Mesothelial cell of epicardium (in vitro differentiated cells): ENCODE measurements at regions not wholly inside any gene's neighbourhood (a gene's known extent, or its start where the extent isn't known, plus 50 kb on each side); places are given as distances from the start of the nearest gene placed in this dataset.
"Not testable (repeated sequence)": the region's sequence is repeated elsewhere in the genome, so short reads cannot be mapped to it uniquely, and the experiment has no call there.

Source experiments
- DNase-seq, 2 experiments: peaks; one replicate each; pipeline ENCODE4 v3.0.0; 2021; ENCODE audit warnings: low spot score in 2 of 2; ENCODE audit not compliant: unreplicated experiment in 2 of 2
- H3K27ac Mint-ChIP-seq: 2 replicates; pipeline ENCODE4 v1.8.0; 2021; ENCODE audit warnings: mixed read lengths
- H3K27me3 Mint-ChIP-seq: 2 replicates; pipeline ENCODE4 v1.8.0; 2021; ENCODE audit warnings: low read depth, mixed read lengths
- H3K36me3 Mint-ChIP-seq: 2 replicates; pipeline ENCODE4 v1.8.0; 2021; ENCODE audit warnings: mixed read lengths
- H3K4me1 Mint-ChIP-seq: 2 replicates; pipeline ENCODE4 v1.8.0; 2021; ENCODE audit warnings: mixed read lengths
- H3K4me3 Mint-ChIP-seq: 2 replicates; pipeline ENCODE4 v1.8.0; 2021; ENCODE audit warnings: mild to moderate bottlenecking, moderate library complexity, mixed read lengths
- H3K9me3 Mint-ChIP-seq: 2 replicates; pipeline ENCODE4 v1.8.0; 2021; ENCODE audit warnings: mixed read lengths
- TF ChIP-seq, protein P1 (sequence below): fragments of 200-600 bp; sonication (generic); IDR thresholded peaks from one replicate; pipeline ENCODE4 v1.5.0; 2021; ENCODE audit warnings: antibody characterized with exemption; ENCODE audit not compliant: unreplicated experiment

DNA sequence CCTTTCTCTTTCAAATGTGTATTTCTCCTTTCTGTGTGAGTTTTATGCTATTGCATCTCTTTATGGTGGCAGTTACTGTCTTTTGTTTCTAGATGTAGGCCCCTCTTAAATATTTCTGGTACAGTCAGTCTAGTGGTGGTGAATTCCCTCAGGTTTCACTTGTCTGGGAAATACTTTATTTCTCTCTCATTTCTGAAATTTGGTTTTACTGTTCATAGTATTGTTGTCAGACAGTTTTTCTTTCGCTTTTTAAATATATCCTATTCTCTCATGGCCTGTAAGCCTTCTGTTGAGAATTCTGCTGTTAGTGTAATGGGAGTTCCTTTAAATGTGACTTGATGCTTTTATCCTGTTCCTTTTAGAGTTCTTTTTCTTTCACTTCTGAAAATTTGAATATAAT, 874.0 kb downstream of the PLOD2 start:
- DNase-seq = no peak
- Mint-ChIP-seq H3K4me1 (no peaks in the 10 kb centered on the region), H3K4me3 (no peak overlapping the region), H3K27ac (no peak overlapping the region), H3K36me3 (no peaks in the 10 kb centered on the region), H3K9me3 (peaks cover 7% of the 10 kb centered on the region), H3K27me3 (no peaks in the 10 kb centered on the region)
- TF ChIP-seq, protein P1, sequence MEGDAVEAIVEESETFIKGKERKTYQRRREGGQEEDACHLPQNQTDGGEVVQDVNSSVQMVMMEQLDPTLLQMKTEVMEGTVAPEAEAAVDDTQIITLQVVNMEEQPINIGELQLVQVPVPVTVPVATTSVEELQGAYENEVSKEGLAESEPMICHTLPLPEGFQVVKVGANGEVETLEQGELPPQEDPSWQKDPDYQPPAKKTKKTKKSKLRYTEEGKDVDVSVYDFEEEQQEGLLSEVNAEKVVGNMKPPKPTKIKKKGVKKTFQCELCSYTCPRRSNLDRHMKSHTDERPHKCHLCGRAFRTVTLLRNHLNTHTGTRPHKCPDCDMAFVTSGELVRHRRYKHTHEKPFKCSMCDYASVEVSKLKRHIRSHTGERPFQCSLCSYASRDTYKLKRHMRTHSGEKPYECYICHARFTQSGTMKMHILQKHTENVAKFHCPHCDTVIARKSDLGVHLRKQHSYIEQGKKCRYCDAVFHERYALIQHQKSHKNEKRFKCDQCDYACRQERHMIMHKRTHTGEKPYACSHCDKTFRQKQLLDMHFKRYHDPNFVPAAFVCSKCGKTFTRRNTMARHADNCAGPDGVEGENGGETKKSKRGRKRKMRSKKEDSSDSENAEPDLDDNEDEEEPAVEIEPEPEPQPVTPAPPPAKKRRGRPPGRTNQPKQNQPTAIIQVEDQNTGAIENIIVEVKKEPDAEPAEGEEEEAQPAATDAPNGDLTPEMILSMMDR = no peak

DNA sequence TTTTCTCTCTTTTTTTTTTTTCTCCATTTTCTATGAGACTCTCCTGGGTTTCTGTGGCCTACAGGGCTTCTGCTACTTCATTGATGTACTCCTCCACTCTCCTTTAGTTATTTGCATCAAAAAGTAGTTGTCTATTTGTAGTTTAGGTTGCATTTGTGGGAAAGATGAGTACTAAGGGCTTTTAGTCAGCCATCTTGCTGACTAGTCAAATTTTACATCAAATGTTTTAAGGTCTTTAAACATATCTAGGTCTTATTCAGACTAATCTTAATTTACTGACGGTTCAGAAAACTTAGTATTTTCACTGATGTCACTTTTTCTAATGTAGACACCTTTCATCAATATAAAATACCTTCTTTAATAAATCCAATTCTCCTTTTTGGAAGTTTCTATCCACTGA, 871.0 kb downstream of the PLOD2 start:
- Mint-ChIP-seq H3K27ac (no peak overlapping the region), H3K9me3 (peaks cover 7% of the 10 kb centered on the region), H3K4me3 (no peak overlapping the region), H3K27me3 (no peaks in the 10 kb centered on the region), H3K4me1 (peaks cover 6% of the 10 kb centered on the region), H3K36me3 (no peaks in the 10 kb centered on the region)
- TF ChIP-seq, protein P1 = no peak
- no peak for DNase-seq

DNA sequence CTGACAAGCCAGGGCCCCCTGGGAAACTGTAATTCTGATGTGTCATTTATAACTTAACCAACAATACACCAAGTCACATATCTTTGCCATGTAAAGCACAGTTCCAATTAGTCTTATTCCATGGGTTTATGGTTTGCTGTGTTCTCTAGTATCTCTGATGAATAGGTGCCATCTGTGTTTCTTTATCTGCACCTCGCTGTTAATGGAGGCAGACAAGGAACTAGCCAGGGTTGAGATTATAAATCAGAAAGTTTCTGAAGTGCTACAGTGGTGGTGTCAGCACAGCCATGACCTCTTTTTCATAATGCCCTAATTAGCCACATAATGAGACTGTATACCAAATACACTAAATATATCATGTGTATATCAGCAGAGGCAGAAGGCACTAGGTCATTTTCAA, 866.4 kb downstream of the PLOD2 start:
- Mint-ChIP-seq H3K4me1 (peaks cover 7% of the 10 kb centered on the region), H3K27ac (peak overlapping the region; percentile 22), H3K27me3 (no peaks in the 10 kb centered on the region), H3K36me3 (no peaks in the 10 kb centered on the region), H3K4me3 (no peak overlapping the region), H3K9me3 (peaks cover 14% of the 10 kb centered on the region)
- DNase-seq = no peak
- TF ChIP-seq, protein P1 = no peak

DNA sequence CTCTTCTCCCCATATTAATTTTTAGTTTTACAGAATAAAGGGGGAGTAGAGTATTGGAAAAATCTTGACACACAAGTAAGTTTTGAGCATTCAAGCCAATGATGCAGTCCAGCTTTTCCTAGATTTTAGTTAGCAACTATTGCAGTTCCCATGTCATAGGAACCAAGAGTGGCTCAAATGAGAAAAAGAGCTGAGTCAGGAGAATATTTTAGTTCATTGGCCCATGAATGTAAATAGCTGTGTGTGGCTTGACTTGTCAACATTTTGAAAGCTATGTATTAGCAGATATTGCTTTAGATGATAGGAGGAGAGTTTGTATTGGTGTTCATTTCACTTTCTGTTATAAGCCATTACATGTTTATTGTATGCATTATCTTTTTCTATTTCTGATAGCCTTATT, 853.7 kb downstream of the PLOD2 start:
- H3K4me3 Mint-ChIP-seq = no peak overlapping the region
- no peaks in the 10 kb centered on the region for H3K27me3 Mint-ChIP-seq
- DNase-seq = no peak
- TF ChIP-seq, protein P1 = no peak
- no peaks in the 10 kb centered on the region for H3K9me3 Mint-ChIP-seq
- H3K27ac Mint-ChIP-seq = no peak overlapping the region
- H3K36me3 Mint-ChIP-seq = no peaks in the 10 kb centered on the region
- H3K4me1 Mint-ChIP-seq = no peaks in the 10 kb centered on the region

DNA sequence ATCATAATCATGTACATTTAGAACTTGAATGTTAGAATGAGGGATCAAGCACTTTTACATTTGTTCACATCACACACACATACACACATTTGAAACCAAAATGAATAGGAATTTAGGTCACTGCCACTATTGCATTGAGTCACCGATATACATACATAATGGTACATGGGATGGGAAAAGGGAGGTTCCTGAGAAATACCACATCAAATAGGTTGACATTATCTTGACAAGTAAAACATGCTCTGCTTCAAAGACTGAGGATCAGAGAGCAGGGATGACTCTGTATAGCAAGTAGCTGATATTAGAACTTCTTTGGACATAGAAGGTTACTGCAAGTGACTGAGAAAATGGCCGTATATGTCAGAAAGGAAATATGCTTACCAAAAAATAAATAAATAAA, 847.2 kb downstream of the PLOD2 start:
- H3K27me3 Mint-ChIP-seq = no peaks in the 10 kb centered on the region
- H3K4me1 Mint-ChIP-seq = peaks cover 5% of the 10 kb centered on the region
- no peak for DNase-seq
- TF ChIP-seq, protein P1 = no peak
- H3K9me3 Mint-ChIP-seq = peaks cover 33% of the 10 kb centered on the region
- no peak overlapping the region for H3K4me3 Mint-ChIP-seq
- H3K27ac Mint-ChIP-seq = no peak overlapping the region
- peaks cover 13% of the 10 kb centered on the region for H3K36me3 Mint-ChIP-seq

DNA sequence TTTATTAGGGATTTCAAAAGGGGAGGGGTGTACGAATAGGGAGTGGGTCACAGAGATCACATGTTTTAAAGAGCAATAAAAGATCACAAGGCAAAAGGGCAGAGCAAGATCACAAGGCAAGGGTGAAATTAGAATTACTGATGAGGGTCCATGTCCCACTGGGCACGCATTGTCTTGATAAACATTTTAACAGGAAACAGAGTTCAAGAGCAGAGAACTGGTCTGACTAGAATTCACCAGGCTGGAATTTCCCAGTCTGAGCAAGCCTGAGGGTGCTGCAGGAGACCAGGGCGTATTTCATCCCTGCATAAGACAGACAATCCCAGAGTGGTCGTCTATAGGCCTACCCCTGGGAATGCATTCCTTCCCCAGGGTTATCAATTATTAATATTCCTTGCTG, 844.7 kb downstream of the PLOD2 start:
- not testable (repeated sequence) for H3K27me3 Mint-ChIP-seq, H3K4me1 Mint-ChIP-seq, H3K4me3 Mint-ChIP-seq, DNase-seq, H3K27ac Mint-ChIP-seq
- Mint-ChIP-seq H3K36me3 (peaks cover 13% of the 10 kb centered on the region), H3K9me3 (peaks cover 38% of the 10 kb centered on the region)
